ENCODE measurements at regions not wholly inside any gene's neighbourhood (a gene's known extent, or its start where the extent isn't known, plus 50 kb on each side); places are given as distances from the start of the nearest gene placed in this dataset.
A peak's percentile ranks its signal among the peaks of the same experiment; 100 is the strongest.

GRCh38 chr13:69423844-69424243 is 683.8 kb upstream of the ATXN8OS start:
- no peak for DNase-seq

- DNase-seq, result no peak
Observed at GRCh38 chr13:69418319-69418718, 689.3 kb upstream of the ATXN8OS start.

DNA sequence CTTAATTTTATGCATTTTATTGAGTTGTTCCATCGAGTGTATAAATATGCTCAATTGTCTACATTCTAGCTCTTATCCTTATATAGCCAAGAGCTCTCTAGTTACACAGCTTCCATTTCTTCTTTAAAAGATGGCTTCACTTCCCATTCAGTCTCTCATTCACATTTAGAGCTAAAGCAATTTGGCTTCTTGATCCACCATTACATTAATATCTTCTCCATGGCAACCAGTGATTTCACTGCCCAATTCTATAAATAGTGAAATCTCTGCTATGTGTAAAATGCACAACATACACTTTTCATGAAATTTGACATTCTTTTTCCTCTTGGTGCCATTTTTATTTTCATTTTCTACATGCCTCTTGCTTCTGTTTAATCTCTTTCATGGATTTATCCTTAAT is 696.9 kb upstream of the ATXN8OS start:
- DNase-seq, result no peak

DNA sequence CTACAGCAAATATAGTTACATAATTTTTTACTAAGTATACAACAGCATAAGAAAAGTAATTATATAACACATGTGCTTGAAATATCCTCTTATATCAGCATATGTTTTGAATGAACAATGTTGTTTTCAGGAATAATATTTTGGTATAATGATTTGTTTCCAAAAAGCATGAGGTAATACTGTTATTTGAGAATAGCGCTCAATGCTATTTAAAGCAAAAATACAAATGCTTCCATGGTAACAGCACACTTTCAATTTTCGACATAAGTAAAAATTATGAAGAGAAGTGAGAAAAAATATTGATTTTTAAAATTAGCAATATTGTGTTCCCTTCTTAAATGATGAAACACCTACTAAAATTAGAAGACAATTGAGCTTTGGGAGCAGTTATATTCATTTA is 715.9 kb upstream of the ATXN8OS start:
- DNase-seq, result no peak

GRCh38 chr13:69389899-69390298 is 717.7 kb upstream of the ATXN8OS start:
- no peak for DNase-seq

- no peak for DNase-seq
Observed at GRCh38 chr13:69373747-69374425, 733.7 kb upstream of the ATXN8OS start.

GRCh38 chr13:69363360-69363759 is 744.3 kb upstream of the ATXN8OS start:
- no peak for DNase-seq

- DNase-seq, result no peak
Observed at GRCh38 chr13:69331245-69331644, 776.4 kb upstream of the ATXN8OS start.

DNA sequence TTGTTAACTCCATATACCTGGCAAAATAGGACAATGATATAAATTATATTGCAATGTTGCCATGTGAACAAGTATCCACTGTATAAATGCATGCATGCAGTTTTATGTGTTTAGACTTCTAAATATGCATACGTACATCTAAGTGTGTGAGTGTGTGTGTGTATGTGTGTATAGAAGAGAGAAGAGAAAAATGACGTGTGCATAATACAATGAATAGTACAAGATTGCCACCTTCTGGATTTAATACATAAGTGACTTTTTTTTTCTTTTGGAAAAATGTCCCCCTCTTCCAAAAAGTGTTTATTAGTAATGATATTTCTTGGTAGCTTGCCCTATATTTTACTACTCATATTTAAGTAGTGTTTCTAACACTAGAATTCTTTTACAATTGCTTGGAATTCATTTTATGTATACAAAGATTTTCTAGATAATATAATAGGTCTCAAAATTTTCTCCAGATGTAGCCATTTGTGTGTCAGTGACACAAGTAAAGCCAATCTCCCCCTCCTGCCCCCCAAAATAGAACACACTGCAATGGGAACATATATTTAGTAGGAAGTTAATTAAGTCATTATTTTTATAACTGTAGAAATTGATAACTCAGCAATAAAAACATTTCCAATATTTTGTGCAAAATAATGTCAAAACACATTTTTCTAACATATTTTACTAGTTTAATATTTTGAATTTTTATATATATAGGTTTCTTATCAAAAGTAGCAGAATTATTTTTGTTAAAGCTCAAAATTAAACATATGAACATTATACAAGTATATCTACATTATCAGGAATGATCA is 783.3 kb upstream of the ATXN8OS start:
- DNase-seq, result peak in 1 of 4 experiments; percentile 1

DNA sequence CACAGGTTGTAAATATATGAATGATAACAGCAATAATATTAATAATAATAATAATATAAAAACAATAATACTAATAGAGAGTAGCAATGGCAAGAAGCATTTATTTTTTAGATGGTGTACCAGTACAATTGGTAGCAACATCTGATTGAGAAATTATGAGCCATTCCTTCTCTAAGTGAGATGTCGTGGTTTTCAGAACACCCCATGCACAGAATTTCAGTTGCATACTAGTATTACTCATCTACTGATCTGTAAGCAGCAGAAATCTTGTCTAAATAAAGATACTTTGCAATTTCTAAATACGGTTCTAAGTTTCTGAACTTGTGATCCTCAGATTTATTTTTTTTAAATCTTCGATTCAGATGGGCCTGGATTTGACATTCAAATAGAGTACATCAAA is 788.0 kb upstream of the ATXN8OS start:
- DNase-seq, result no peak

- no peak for DNase-seq
Observed at GRCh38 chr13:69315039-69315438, 792.6 kb upstream of the ATXN8OS start.

- no peak for DNase-seq
Observed at GRCh38 chr13:69306766-69307165, 800.9 kb upstream of the ATXN8OS start.

DNA sequence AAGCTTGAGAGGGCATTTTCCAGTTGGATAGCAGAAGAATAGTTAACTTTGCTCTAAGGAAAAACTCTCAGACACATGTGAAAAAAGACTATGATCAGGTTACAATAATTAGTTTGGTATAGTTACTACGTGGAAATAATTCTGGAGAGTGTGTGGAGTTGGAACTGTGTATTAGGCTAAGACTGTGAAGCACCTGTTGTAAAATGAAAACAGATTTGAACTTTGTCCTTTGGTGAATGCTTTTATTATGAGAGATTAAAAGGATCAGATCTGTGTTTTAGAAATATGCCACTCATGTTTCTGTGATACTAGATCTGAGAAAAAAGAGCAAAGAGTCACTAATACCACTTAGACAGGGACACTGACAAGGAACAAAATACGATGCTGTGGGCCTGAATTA is 807.5 kb upstream of the ATXN8OS start:
- DNase-seq, result no peak

GRCh38 chr13:69296130-69296529 is 811.5 kb upstream of the ATXN8OS start:
- DNase-seq, result no peak

GRCh38 chr13:69292789-69293425 is 814.7 kb upstream of the ATXN8OS start:
- no peak for DNase-seq

DNA sequence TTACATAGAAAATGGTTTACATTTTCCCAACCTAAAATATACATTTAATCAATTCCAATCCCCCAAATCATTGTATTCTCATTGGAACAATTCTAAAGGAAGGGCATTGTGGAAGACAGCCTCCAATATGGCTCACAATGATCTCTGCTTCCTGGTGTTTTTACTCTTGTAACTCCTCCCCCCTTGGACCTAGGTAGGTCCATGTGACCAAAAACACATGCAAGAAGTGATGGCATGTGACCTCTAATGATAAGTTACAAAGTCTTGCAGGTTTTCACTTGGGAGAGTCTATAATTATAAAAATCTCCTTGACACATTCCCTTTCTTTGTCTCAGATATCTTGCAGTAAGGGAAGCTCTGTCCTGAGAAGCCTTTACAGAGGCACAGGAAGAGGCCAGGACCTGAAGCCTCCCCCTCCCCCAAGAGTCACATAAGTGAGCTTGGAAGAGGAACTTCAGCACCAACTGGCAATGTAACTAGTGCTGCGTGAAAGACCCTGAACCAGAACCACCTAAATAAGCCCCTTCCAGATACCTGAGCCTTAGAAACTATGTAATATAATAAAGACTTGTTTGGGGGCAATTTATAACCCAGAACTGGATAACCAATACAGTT is 816.2 kb upstream of the ATXN8OS start:
- no peak for DNase-seq

GRCh38 chr13:69288026-69288425 is 819.6 kb upstream of the ATXN8OS start:
- no peak for DNase-seq

- no peak for DNase-seq
Observed at GRCh38 chr13:69287050-69287698, 820.5 kb upstream of the ATXN8OS start.

GRCh38 chr13:69283837-69284236 is 823.8 kb upstream of the ATXN8OS start:
- no peak for DNase-seq

- DNase-seq, result no peak
Observed at GRCh38 chr13:69283301-69283700, 824.3 kb upstream of the ATXN8OS start.

DNA sequence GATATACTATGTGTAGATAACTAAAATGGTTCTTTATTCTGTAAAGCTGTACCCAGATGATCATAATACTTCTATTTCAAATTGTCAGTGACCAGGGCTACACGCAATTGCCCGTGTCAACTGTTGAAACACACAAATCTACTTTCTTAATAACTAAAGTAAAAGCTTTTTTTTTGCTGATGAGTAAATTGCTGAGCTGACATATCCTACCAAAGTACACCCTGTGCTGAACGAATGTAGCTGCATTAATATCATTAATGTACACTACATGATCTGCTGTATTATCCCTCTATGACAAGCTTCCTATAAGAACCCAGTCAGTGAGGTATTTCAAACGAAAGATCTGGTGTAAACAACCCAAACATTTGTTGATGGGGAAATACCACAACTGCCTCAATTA is 827.2 kb upstream of the ATXN8OS start:
- DNase-seq, result no peak

DNA sequence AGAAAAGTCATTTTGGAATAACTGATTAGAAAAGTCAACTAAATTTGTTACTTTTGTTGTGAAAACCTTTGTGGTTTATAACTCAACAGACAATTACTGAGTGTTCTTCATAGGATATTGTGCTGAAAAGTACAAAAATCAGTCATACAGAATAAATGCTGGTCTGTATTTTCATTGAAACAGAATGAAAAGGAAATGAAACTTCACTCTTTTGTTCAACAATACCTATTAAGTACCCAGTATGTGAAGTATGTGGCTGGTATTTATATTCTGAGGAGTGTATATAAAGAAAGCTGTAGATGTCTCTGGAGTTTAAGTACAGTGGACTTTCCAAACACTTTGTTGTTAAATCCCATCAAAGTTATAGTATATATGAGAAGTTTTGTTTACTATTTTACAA is 828.4 kb upstream of the ATXN8OS start:
- no peak for DNase-seq

GRCh38 chr13:69274231-69274630 is 833.4 kb upstream of the ATXN8OS start:
- DNase-seq, result no peak
